KOPT-K1 (cell line): ENCODE measurements at regions not wholly inside any gene's neighbourhood (a gene's known extent, or its start where the extent isn't known, plus 50 kb on each side); places are given as distances from the start of the nearest gene placed in this dataset.
"Not testable (repeated sequence)": the region's sequence is repeated elsewhere in the genome, so short reads cannot be mapped to it uniquely, and the experiment has no call there.

Experiments used
- H3K27ac ChIP-seq: fragments of 200-600 bp; sonication (generic); 2 replicates; pipeline ENCODE4 v1.5.1; 2016; ENCODE audit warnings: antibody characterized with exemption, mild to moderate bottlenecking, low read depth, low read length; ENCODE audit not compliant: poor library complexity, severe bottlenecking
- H3K36me3 ChIP-seq: fragments of 200-600 bp; sonication (generic); 2 replicates; pipeline ENCODE4 v1.5.1; 2017; ENCODE audit warnings: antibody characterized with exemption, mild to moderate bottlenecking, low read length, moderate library complexity; ENCODE audit not compliant: insufficient read depth
- H3K9me3 ChIP-seq: fragments of 200-600 bp; sonication (generic); 2 replicates; pipeline ENCODE4 v1.5.1; 2017; ENCODE audit warnings: antibody characterized with exemption, low read length, mild to moderate bottlenecking; ENCODE audit not compliant: insufficient read depth, poor library complexity, severe bottlenecking

DNA sequence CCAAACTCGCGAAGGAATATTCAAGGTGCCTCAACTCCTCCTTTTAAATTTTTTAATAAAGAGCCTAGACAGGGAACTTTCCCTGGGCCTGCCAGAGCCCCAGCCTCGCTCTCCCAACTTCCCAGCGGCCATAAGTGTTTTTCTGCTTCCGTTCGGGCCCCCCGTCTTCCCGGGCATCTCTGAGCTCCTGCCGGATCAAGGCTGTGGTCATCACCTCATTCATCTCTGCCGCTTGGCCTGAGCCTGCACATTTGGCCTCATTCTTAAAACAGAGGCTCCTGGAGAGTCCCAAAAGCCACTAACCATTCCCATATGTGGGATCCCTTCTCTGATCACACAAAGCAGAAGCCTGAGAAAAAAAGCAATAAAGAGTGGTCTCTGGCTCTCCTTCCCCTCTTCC is 969.1 kb upstream of the DEFB115 start:
- no peaks in the 10 kb centered on the region for H3K36me3 ChIP-seq
- no peak overlapping the region for H3K27ac ChIP-seq
- H3K9me3 ChIP-seq: peaks cover 5% of the 10 kb centered on the region

DNA sequence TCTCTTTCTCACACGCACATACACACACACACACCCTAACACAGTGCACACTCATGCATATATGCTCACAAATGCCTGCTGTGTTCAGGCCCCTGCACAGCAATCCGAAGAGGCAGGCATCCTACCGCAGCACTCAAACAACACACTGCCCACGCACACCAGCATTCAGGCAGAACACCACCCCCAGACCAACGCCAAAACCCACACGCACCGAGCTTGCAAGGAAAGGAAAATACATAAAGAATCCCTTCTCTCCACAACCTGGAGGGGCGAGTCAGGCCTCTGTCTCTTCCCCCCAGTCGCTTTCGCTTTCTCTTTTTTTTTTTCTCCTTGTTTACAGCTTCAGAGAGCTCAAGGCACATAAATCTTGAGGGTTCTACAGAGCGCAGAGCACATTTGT is 968.4 kb upstream of the DEFB115 start:
- H3K27ac ChIP-seq: peak overlapping the region; percentile 72
- H3K36me3 ChIP-seq, H3K9me3 ChIP-seq: not testable (repeated sequence)

- not testable (repeated sequence) for H3K9me3 ChIP-seq, H3K36me3 ChIP-seq
- peak overlapping the region; percentile 72 for H3K27ac ChIP-seq
Observed at GRCh38 chr20:30289711-30290141, 967.7 kb upstream of the DEFB115 start.

DNA sequence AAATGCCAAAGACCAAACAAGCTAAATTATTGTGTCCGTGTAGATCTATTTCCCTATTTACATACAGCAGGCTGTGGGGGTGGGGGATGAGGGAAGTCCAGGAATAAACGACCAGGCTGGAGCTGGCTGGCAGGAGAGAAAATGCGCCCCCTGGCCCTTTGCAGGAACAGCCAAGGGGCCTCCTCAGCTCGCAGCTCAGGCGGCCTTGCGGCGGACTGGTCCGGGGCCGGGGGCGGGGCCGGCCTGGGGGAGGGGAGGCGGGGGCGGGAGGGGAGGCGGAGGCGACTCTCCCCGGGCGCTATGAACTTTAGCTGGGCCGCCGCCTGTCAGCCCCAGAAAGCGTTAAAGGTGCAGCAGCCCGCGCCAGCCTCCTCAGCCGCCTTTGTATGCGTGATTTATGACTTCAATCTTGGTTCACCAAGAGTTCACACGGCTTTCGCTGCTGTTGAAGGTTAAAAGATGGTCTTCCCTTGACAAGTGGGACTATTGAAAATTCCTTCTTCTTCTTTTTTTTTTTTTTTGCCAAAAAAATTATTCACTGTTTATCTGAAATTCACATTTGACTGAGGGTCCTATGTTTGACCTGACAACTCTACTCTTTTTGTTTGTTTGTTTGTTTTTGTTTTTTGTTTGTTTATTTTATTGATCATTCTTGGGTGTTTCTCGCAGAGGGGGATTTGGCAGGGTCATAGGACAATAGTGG is 967.0 kb upstream of the DEFB115 start:
- H3K36me3 ChIP-seq, H3K9me3 ChIP-seq: not testable (repeated sequence)
- H3K27ac ChIP-seq: peak overlapping the region; percentile 72

- not testable (repeated sequence) for H3K36me3 ChIP-seq, H3K9me3 ChIP-seq
- H3K27ac ChIP-seq: peak overlapping the region; percentile 34
Observed at GRCh38 chr20:30291064-30291379, 966.4 kb upstream of the DEFB115 start.

DNA sequence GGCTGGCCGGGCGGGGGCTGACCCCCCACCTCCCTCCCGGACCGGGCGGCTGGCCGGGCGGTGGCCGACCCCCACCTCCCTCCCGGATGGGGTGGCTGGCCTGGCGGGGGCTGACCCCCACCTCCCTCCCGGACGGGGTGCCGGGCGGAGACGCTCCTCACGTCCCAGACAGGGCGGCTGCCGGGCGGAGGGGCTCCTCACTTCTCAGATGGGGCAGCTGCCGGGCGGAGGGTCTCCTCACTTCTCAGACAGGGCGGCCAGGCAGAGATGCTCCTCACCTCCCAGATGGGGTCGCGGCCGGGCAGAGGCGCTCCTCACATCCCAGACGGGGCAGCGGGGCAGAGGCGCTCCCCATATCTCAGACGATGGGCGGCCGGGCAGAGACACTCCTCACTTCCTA is 965.8 kb upstream of the DEFB115 start:
- H3K27ac ChIP-seq, H3K9me3 ChIP-seq, H3K36me3 ChIP-seq: not testable (repeated sequence)

DNA sequence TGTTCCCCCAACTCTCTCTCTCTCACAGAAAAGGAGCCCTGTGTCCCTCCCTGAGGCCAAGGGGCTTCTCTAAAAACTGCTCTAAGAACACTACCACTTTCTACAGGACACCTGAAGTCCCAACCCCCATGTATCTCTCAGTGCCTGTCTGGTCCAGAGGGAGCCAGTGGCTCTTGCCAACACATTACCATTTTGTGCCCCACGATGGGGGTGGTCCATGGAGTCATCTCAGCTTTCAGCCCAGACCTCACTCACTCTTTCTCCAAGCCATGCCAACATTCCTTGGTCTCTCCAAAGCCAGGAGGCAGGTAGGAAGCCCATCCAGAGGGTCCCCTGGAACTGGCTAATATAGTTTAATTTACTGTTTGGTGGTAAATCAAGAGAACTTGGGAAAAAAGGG is 962.1 kb upstream of the DEFB115 start:
- not testable (repeated sequence) for H3K27ac ChIP-seq, H3K9me3 ChIP-seq, H3K36me3 ChIP-seq

DNA sequence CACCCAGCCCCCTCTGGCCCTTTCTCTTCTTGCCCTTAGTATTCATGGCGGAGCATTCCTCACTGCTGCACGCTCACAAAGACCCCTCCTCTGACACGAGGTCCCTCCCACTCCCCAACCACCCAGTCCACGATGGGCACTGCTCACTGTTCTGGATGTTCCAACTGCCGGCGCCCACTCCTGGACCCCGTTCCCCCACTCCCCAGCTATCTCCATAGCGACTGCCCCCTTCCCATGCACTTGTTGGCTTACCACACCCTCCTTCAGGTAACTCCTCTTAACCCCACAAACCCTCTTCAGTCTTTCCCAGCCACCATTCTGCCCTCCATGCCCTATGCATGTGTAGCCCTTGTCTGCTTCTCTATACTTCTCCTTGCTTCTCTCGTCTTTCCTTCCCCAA is 961.5 kb upstream of the DEFB115 start:
- not testable (repeated sequence) for H3K27ac ChIP-seq, H3K36me3 ChIP-seq, H3K9me3 ChIP-seq

DNA sequence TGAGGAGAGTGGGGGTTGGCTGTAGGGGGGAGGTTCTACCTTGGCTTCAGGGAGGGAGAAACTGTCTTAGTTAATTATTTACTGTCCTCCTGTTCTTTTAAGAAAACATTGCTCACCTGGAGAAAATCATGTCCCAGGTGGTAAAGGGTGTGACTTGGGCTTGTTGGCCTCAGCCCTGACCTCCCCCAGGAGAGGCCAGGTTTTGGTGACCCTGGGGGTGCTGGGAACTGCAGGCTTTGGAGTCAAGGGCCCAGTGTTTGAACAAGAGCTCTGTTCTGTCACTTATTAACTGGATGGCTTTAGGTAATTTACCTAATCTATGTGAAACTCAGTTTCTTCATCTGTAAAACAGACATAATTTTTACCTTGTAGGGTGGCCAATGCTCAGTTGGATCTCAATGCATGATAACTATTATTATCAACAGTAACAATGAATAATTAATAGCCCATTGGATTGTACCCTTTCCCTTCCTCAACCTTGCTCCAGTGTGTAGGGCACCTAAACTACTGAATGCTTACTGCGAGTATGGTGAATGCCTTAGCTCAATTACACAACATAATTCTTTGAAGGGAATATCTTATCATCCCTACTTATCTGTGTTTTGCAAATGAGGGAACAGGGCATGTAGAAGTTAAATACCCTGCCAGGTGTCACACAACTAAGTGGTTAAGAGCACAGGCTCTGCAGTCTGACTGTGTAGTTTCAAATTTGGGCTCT is 959.4 kb upstream of the DEFB115 start:
- not testable (repeated sequence) for H3K36me3 ChIP-seq, H3K9me3 ChIP-seq, H3K27ac ChIP-seq

GRCh38 chr20:30300220-30300642 is 957.2 kb upstream of the DEFB115 start:
- H3K27ac ChIP-seq, H3K36me3 ChIP-seq, H3K9me3 ChIP-seq: not testable (repeated sequence)

GRCh38 chr20:30302786-30303185 is 954.7 kb upstream of the DEFB115 start:
- H3K27ac ChIP-seq, H3K9me3 ChIP-seq, H3K36me3 ChIP-seq: not testable (repeated sequence)

DNA sequence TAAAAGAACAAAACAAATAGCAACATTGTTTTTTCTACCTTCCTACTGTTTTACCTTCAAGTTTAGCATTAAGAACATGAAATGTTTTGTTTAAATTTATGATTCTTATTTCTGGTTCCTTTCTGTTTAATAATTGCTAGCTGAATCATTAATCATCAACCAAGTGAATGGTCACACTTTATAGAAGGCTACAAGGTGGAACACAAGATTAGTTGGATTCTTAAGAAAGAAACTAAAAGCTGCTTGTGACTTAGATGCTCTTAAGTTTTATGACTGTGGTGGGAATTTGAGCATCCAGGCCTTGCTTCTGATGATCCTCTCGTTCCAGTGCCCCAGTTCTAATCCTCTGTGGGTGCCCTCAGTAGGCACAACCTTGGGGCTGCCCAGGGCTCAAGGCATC is 947.5 kb upstream of the DEFB115 start:
- not testable (repeated sequence) for H3K9me3 ChIP-seq, H3K27ac ChIP-seq, H3K36me3 ChIP-seq

- H3K27ac ChIP-seq, H3K9me3 ChIP-seq, H3K36me3 ChIP-seq: not testable (repeated sequence)
Observed at GRCh38 chr20:30310385-30310784, 947.1 kb upstream of the DEFB115 start.

GRCh38 chr20:30312220-30312619 is 945.2 kb upstream of the DEFB115 start:
- H3K36me3 ChIP-seq, H3K27ac ChIP-seq, H3K9me3 ChIP-seq: not testable (repeated sequence)

DNA sequence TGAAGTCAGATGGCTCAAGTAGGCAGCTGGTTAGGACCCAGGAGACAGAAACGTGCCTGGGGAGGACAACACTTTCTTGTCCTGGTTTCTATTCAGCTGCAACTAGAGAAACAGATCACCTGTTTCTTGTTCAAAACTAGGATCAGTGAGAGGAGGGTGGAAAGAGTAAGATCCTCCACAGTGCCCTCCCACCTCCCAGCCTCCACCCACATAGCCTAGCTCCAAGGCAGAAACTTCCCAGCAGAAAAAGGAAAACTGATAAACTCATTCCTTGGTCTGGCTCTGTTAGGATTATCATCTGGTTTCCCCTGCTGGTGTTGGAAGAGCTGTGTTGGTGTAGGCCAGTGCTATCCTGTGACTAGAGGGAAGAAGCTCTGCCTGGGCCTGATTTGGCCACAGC is 943.8 kb upstream of the DEFB115 start:
- H3K36me3 ChIP-seq, H3K27ac ChIP-seq, H3K9me3 ChIP-seq: not testable (repeated sequence)

DNA sequence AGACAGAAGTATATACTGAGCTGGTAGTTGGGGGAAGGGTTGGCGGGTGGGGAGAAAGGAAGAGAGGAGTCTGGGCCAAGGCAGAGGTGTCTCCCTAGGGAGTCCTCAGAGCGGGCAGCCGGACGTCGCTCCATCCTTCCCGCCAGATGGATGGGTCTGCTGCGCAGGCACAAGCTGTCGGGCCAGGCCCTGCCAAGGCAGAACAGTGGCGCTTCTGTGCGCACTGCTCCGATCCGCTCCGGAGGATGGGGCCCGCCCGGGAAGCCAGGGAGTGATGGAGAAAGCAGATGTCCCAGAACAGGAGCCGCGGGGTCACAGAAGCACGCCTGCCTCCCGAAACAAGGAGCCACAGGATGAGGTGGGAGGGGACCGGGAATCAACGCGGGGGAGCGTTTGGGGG is 941.4 kb upstream of the DEFB115 start:
- H3K9me3 ChIP-seq, H3K36me3 ChIP-seq, H3K27ac ChIP-seq: not testable (repeated sequence)
